Uterus (tissue), 2 donors: ENCODE measurements at regions not wholly inside any gene's neighbourhood (a gene's known extent, or its start where the extent isn't known, plus 50 kb on each side); places are given as distances from the start of the nearest gene placed in this dataset.

ENCODE experiments used
- POLR2A ChIP-seq, 2 donors: fragments of 450-650 bp; IDR thresholded peaks; one replicate each; pipeline ENCODE4 v1.6.1; 2016; ENCODE audit warnings: antibody characterized with exemption in 2 of 2, mild to moderate bottlenecking in 1 of 2, moderate library complexity in 1 of 2
- TF ChIP-seq, protein P1 (sequence below), 4 experiments: fragments of 200-600 bp in 2 of 4; fragments of 450-650 bp in 2 of 4; sonication (generic) in 2 of 4; IDR thresholded peaks; one replicate each; pipeline ENCODE4 v1.5.1; 2016 to 2019; ENCODE audit warnings: antibody characterized with exemption in 4 of 4, mild to moderate bottlenecking in 2 of 4, moderate library complexity in 1 of 4

DNA sequence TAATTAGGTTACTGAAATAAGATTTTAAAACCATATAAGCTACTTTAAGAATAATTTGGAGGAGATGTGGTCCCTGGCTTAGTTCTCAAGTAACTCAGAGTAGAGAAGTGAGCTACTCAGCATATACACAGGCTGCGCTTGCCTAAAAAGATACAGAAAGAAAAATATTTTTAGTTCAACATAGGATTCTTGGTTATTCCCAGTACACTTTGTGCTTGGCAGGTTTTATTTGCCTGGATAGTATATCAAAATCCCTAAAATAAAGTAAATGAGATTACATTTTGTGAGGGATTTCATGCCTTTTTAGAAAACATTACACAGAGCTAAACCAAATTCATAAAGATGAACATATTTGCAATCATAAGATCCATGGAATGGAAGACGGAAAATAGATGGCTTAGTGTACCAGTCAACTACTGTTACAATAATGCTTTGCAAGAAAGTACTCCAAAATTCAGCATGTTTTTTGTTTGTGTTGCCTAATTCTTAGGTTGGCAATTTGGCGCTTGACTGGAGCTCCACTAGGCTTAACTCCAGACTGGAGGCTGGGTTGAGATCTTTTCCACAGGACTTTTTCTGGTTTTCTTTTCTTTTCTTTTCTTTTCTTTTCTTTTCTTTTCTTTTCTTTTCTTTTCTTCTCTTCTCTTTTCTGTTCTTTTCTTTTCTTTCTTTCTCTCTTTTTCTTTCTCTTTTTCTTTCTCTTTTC, 600.5 kb upstream of the SYT4 start:
- TF ChIP-seq, protein P1, sequence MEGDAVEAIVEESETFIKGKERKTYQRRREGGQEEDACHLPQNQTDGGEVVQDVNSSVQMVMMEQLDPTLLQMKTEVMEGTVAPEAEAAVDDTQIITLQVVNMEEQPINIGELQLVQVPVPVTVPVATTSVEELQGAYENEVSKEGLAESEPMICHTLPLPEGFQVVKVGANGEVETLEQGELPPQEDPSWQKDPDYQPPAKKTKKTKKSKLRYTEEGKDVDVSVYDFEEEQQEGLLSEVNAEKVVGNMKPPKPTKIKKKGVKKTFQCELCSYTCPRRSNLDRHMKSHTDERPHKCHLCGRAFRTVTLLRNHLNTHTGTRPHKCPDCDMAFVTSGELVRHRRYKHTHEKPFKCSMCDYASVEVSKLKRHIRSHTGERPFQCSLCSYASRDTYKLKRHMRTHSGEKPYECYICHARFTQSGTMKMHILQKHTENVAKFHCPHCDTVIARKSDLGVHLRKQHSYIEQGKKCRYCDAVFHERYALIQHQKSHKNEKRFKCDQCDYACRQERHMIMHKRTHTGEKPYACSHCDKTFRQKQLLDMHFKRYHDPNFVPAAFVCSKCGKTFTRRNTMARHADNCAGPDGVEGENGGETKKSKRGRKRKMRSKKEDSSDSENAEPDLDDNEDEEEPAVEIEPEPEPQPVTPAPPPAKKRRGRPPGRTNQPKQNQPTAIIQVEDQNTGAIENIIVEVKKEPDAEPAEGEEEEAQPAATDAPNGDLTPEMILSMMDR (IDR thresholded peaks at IDR 0.05), result no peak
- TF ChIP-seq POLR2A (IDR thresholded peaks at IDR 0.05), result no peak
